Glutamatergic neuron (in vitro differentiated cells): ENCODE measurements at regions not wholly inside any gene's neighbourhood (a gene's known extent, or its start where the extent isn't known, plus 50 kb on each side); places are given as distances from the start of the nearest gene placed in this dataset.
"Not testable (repeated sequence)": the region's sequence is repeated elsewhere in the genome, so short reads cannot be mapped to it uniquely, and the experiment has no call there.

Experiments used
- DNase-seq: peaks from one replicate; pipeline ENCODE4 v3.0.0; 2022
- H3K27ac Mint-ChIP-seq: one replicate; pipeline ENCODE4 v1.8.0; 2020; ENCODE audit warnings: mild to moderate bottlenecking, mixed read lengths, inconsistent platforms; ENCODE audit not compliant: unreplicated experiment
- H3K27me3 Mint-ChIP-seq: one replicate; pipeline ENCODE4 v1.8.0; 2020; ENCODE audit warnings: mild to moderate bottlenecking, moderate library complexity, mixed read lengths, inconsistent platforms; ENCODE audit not compliant: unreplicated experiment
- H3K36me3 Mint-ChIP-seq: one replicate; pipeline ENCODE4 v1.8.0; 2020; ENCODE audit warnings: mild to moderate bottlenecking, mixed read lengths, inconsistent platforms; ENCODE audit not compliant: unreplicated experiment
- H3K4me1 Mint-ChIP-seq: one replicate; pipeline ENCODE4 v1.8.0; 2020; ENCODE audit warnings: mild to moderate bottlenecking, low read depth, mixed read lengths, inconsistent platforms; ENCODE audit not compliant: unreplicated experiment
- H3K4me3 Mint-ChIP-seq: one replicate; pipeline ENCODE4 v1.8.0; 2020; ENCODE audit warnings: mild to moderate bottlenecking, mixed read lengths, inconsistent platforms; ENCODE audit not compliant: unreplicated experiment
- H3K9me3 Mint-ChIP-seq: one replicate; pipeline ENCODE4 v1.8.0; 2020; ENCODE audit warnings: mild to moderate bottlenecking, moderate library complexity, mixed read lengths, inconsistent platforms; ENCODE audit not compliant: unreplicated experiment
- CTCF ChIP-seq: fragments of 200-600 bp; sonication (generic); IDR thresholded peaks from one replicate; pipeline ENCODE4 v1.5.0; 2021; ENCODE audit not compliant: partially characterized antibody, unreplicated experiment

- H3K27ac Mint-ChIP-seq = peak overlapping the region; percentile 38
- not testable (repeated sequence) for DNase-seq, H3K4me3 Mint-ChIP-seq, H3K4me1 Mint-ChIP-seq, H3K36me3 Mint-ChIP-seq, H3K9me3 Mint-ChIP-seq, H3K27me3 Mint-ChIP-seq
Observed at GRCh38 chr17:15864472-15864871, 80.5 kb upstream of the ADORA2B start.

- not testable (repeated sequence) for H3K9me3 Mint-ChIP-seq, H3K4me1 Mint-ChIP-seq, H3K27ac Mint-ChIP-seq, H3K36me3 Mint-ChIP-seq, H3K4me3 Mint-ChIP-seq, H3K27me3 Mint-ChIP-seq, DNase-seq
Observed at GRCh38 chr17:15866015-15866414, 78.9 kb upstream of the ADORA2B start.

- not testable (repeated sequence) for H3K27ac Mint-ChIP-seq, H3K27me3 Mint-ChIP-seq, H3K9me3 Mint-ChIP-seq, H3K4me1 Mint-ChIP-seq, H3K36me3 Mint-ChIP-seq, DNase-seq, H3K4me3 Mint-ChIP-seq
Observed at GRCh38 chr17:15867331-15867730, 77.6 kb upstream of the ADORA2B start.

GRCh38 chr17:15869868-15870267 is 75.1 kb upstream of the ADORA2B start:
- not testable (repeated sequence) for H3K27me3 Mint-ChIP-seq, H3K4me1 Mint-ChIP-seq, DNase-seq, H3K36me3 Mint-ChIP-seq, H3K27ac Mint-ChIP-seq, H3K9me3 Mint-ChIP-seq, H3K4me3 Mint-ChIP-seq

GRCh38 chr17:15872677-15873076 is 72.3 kb upstream of the ADORA2B start:
- H3K4me1 Mint-ChIP-seq, H3K9me3 Mint-ChIP-seq, H3K4me3 Mint-ChIP-seq, H3K27ac Mint-ChIP-seq, H3K36me3 Mint-ChIP-seq, DNase-seq, H3K27me3 Mint-ChIP-seq: not testable (repeated sequence)

GRCh38 chr17:15877882-15878500 is 66.9 kb upstream of the ADORA2B start:
- not testable (repeated sequence) for DNase-seq, H3K27me3 Mint-ChIP-seq, H3K36me3 Mint-ChIP-seq, H3K4me1 Mint-ChIP-seq, H3K4me3 Mint-ChIP-seq, H3K27ac Mint-ChIP-seq, H3K9me3 Mint-ChIP-seq

GRCh38 chr17:15882058-15882720 is 62.7 kb upstream of the ADORA2B start:
- H3K36me3 Mint-ChIP-seq = no peaks in the 10 kb centered on the region
- H3K27me3 Mint-ChIP-seq = peaks cover 3% of the 10 kb centered on the region
- no peaks in the 10 kb centered on the region for H3K9me3 Mint-ChIP-seq
- peak overlapping the region; percentile 63 for H3K27ac Mint-ChIP-seq
- DNase-seq = peak; percentile 31
- H3K4me3 Mint-ChIP-seq = no peak overlapping the region
- TF ChIP-seq CTCF = no peak
- peaks cover 7% of the 10 kb centered on the region for H3K4me1 Mint-ChIP-seq

GRCh38 chr17:15882777-15883176 is 62.2 kb upstream of the ADORA2B start:
- Mint-ChIP-seq H3K4me3 (no peak overlapping the region), H3K27me3 (peaks cover 3% of the 10 kb centered on the region), H3K36me3 (no peaks in the 10 kb centered on the region), H3K4me1 (peaks cover 7% of the 10 kb centered on the region), H3K9me3 (no peaks in the 10 kb centered on the region), H3K27ac (peak overlapping the region; percentile 50)
- peak; percentile 20 for DNase-seq
- no peak for TF ChIP-seq CTCF
